Dendritic cell treated with granulocyte-macrophage colony-stimulating factor and Interleukin-4, amounts not matched to agents 40 ng/mL and 50 ng/mL, for 4 days (primary cell): ENCODE measurements at regions not wholly inside any gene's neighbourhood (a gene's known extent, or its start where the extent isn't known, plus 50 kb on each side); places are given as distances from the start of the nearest gene placed in this dataset.

Experiments used
- H3K27ac Mint-ChIP-seq: one replicate; pipeline ENCODE4 v1.8.0; 2022; ENCODE audit warnings: mild to moderate bottlenecking, mixed read lengths
- H3K27me3 Mint-ChIP-seq: one replicate; pipeline ENCODE4 v1.8.0; 2022; ENCODE audit warnings: mild to moderate bottlenecking, mixed read lengths
- H3K36me3 Mint-ChIP-seq: one replicate; pipeline ENCODE4 v1.8.0; 2022; ENCODE audit warnings: low read depth, mixed read lengths
- H3K4me1 Mint-ChIP-seq: one replicate; pipeline ENCODE4 v1.8.0; 2022; ENCODE audit warnings: low read depth, mixed read lengths
- H3K4me3 Mint-ChIP-seq: one replicate; pipeline ENCODE4 v1.8.0; 2022; ENCODE audit warnings: mild to moderate bottlenecking, moderate library complexity, mixed read lengths
- H3K9me3 Mint-ChIP-seq: one replicate; pipeline ENCODE4 v1.8.0; 2022; ENCODE audit warnings: mixed read lengths
- intact Hi-C: fragments of 100-400 bp; cut with micrococcal nuclease; formaldehyde crosslinking; loops from one replicate; pipeline ENCODE4 v1.15.0; 2022

- Mint-ChIP-seq H3K27me3 (no peaks in the 10 kb centered on the region), H3K4me1 (no peaks in the 10 kb centered on the region), H3K9me3 (peaks cover 4% of the 10 kb centered on the region), H3K27ac (no peak overlapping the region), H3K36me3 (no peaks in the 10 kb centered on the region), H3K4me3 (no peak overlapping the region)
- intact Hi-C loops: no loop called here
These were observed 70.6 kb downstream of the RSL24D1 start for GRCh38 chr15:55126111-55126510.

- Mint-ChIP-seq H3K36me3 (no peaks in the 10 kb centered on the region), H3K9me3 (no peaks in the 10 kb centered on the region), H3K4me1 (no peaks in the 10 kb centered on the region), H3K27me3 (no peaks in the 10 kb centered on the region), H3K27ac (no peak overlapping the region), H3K4me3 (no peak overlapping the region)
- intact Hi-C loops: no loop called here
These were observed 72.1 kb downstream of the RSL24D1 start for GRCh38 chr15:55124616-55125015.

GRCh38 chr15:55118344-55118870, 78.3 kb downstream of the RSL24D1 start:
- H3K27ac Mint-ChIP-seq: no peak overlapping the region
- H3K27me3 Mint-ChIP-seq: no peaks in the 10 kb centered on the region
- H3K4me1 Mint-ChIP-seq: no peaks in the 10 kb centered on the region
- intact Hi-C loops: loop anchor here (10.0 kb wide), 1 partner anchor 844 kb away; no protein-coding TSS in a partner anchor
- H3K36me3 Mint-ChIP-seq: no peaks in the 10 kb centered on the region
- no peak overlapping the region for H3K4me3 Mint-ChIP-seq
- H3K9me3 Mint-ChIP-seq: no peaks in the 10 kb centered on the region

- Mint-ChIP-seq H3K4me1 (no peaks in the 10 kb centered on the region), H3K27ac (no peak overlapping the region), H3K4me3 (no peak overlapping the region), H3K36me3 (no peaks in the 10 kb centered on the region), H3K27me3 (no peaks in the 10 kb centered on the region), H3K9me3 (no peaks in the 10 kb centered on the region)
- intact Hi-C loops: loop anchor here (10.0 kb wide), 1 partner anchor 842 kb away; no protein-coding TSS in a partner anchor
These were observed 80.1 kb downstream of the RSL24D1 start for GRCh38 chr15:55116636-55117035.

DNA sequence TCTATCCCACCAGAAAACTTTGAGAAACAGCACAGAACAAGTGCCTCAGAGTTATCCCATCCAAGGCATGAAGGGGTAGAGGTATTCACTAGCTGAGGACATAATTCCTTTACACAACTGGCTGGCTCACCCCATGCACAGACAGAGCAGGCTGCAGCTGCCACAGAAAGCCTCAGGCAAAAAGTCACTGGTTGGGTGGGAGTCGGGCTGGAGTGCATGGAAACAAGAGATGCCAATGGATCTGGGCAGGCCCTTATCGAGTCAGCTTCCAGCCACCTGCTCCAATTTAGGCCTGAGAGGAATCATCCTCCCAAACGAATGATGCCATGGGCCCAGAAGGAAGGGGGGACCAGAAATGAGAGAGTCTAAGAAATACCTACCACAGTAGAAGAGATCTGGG, 83.0 kb downstream of the RSL24D1 start:
- intact Hi-C loops: loop anchor here (10.0 kb wide), 1 partner anchor 839 kb away; no protein-coding TSS in a partner anchor

DNA sequence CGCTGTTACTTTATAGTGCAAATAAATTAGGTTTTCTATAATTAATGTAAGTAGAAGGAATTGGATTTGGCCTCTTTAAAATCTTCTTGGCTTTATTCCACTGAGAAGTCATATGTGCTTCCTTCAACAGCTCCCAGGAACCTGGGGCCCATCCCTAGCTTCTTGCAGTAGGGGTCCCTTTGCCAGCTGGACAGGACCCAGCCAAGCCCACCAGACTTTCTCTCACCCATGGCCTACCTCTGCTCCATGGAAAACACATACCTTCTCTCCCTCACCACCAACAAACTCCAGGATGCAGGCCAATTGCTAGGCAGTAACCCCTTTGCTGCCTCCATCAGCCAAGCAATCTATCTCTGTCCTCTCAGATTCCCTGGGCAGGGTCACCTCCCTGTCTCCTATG, 84.0 kb downstream of the RSL24D1 start:
- no peak overlapping the region for H3K4me3 Mint-ChIP-seq
- H3K9me3 Mint-ChIP-seq: no peaks in the 10 kb centered on the region
- intact Hi-C loops: loop anchor here (10.0 kb wide), 1 partner anchor 838 kb away; no protein-coding TSS in a partner anchor
- no peak overlapping the region for H3K27ac Mint-ChIP-seq
- peaks cover 14% of the 10 kb centered on the region for H3K4me1 Mint-ChIP-seq
- H3K36me3 Mint-ChIP-seq: no peaks in the 10 kb centered on the region
- no peaks in the 10 kb centered on the region for H3K27me3 Mint-ChIP-seq

More for the DNA sequence above, 83.0 kb downstream of the RSL24D1 start:
- H3K36me3 Mint-ChIP-seq: no peaks in the 10 kb centered on the region
- H3K27ac Mint-ChIP-seq: no peak overlapping the region
- H3K9me3 Mint-ChIP-seq: no peaks in the 10 kb centered on the region
- H3K27me3 Mint-ChIP-seq: no peaks in the 10 kb centered on the region
- peaks cover 6% of the 10 kb centered on the region for H3K4me1 Mint-ChIP-seq
- no peak overlapping the region for H3K4me3 Mint-ChIP-seq

DNA sequence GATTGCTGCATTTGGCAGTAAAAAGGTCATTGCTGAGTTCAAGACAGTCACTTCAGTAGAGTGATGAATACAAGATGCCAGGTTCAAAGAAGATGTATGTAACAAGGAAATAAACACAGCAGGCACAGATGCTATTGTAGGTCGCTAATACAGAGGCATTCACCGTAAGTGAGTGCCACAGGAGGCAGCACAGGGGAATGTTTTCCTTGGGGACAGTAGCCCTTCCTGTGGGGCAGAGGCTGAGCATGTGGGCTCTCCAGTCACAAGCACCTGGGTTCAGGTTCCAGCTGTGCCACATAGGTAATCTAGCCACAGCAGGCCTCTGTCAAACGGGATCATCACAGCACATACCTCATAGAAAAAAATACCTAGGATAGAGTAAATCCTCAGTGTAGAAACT, 86.3 kb downstream of the RSL24D1 start:
- Mint-ChIP-seq H3K4me1 (peaks cover 24% of the 10 kb centered on the region), H3K36me3 (no peaks in the 10 kb centered on the region), H3K9me3 (peaks cover 15% of the 10 kb centered on the region), H3K4me3 (no peak overlapping the region), H3K27ac (no peak overlapping the region), H3K27me3 (no peaks in the 10 kb centered on the region)
- intact Hi-C loops: loop anchor here (10.0 kb wide), 1 partner anchor 836 kb away; no protein-coding TSS in a partner anchor

GRCh38 chr15:55108858-55109518, 87.8 kb downstream of the RSL24D1 start:
- Mint-ChIP-seq H3K9me3 (peaks cover 16% of the 10 kb centered on the region), H3K4me1 (peaks cover 24% of the 10 kb centered on the region), H3K36me3 (no peaks in the 10 kb centered on the region), H3K27ac (no peak overlapping the region), H3K27me3 (no peaks in the 10 kb centered on the region), H3K4me3 (no peak overlapping the region)
- intact Hi-C loops: loop anchor here (2.0 to 10.0 kb wide), 3 partner anchors 304 to 1026 kb away; no protein-coding TSS in a partner anchor

- intact Hi-C loops: loop anchor here (2.0 to 10.0 kb wide), 3 partner anchors 304 to 1026 kb away; no protein-coding TSS in a partner anchor
- Mint-ChIP-seq H3K36me3 (no peaks in the 10 kb centered on the region), H3K27ac (no peak overlapping the region)
These were observed 88.3 kb downstream of the RSL24D1 start for GRCh38 chr15:55108448-55108847.

GRCh38 chr15:55106155-55106554, 90.6 kb downstream of the RSL24D1 start:
- Mint-ChIP-seq H3K36me3 (no peaks in the 10 kb centered on the region), H3K27me3 (no peaks in the 10 kb centered on the region), H3K4me3 (no peak overlapping the region), H3K4me1 (peaks cover 24% of the 10 kb centered on the region), H3K9me3 (peaks cover 16% of the 10 kb centered on the region), H3K27ac (no peak overlapping the region)
- intact Hi-C loops: loop anchor here (10.0 kb wide), 2 partner anchors 301 to 601 kb away; no protein-coding TSS in a partner anchor

More at GRCh38 chr15:55108448-55108847, 88.3 kb downstream of the RSL24D1 start:
- peaks cover 24% of the 10 kb centered on the region for H3K4me1 Mint-ChIP-seq
- H3K9me3 Mint-ChIP-seq: peaks cover 16% of the 10 kb centered on the region
- no peak overlapping the region for H3K4me3 Mint-ChIP-seq
- H3K27me3 Mint-ChIP-seq: no peaks in the 10 kb centered on the region

DNA sequence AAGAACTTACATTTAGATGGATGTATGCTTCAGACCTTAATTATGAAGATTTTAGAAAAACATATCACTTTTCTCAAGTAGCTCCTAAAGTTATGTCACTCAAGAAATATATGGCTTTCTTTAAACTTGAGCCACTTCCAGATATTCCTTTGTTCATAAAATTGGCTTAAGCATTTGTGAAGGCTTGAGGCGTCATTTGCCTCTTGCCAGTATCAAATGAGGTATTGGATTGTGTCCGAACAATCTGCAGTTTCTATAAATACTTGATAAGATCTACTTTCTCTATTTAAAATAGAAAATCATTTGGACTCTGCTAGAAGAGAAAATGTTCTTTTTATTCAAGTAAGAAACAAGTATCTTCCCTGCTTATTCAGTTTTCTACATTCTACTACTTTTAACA, 102.6 kb downstream of the RSL24D1 start:
- no peaks in the 10 kb centered on the region for H3K36me3 Mint-ChIP-seq
- no peaks in the 10 kb centered on the region for H3K4me1 Mint-ChIP-seq
- H3K4me3 Mint-ChIP-seq: no peak overlapping the region
- no peaks in the 10 kb centered on the region for H3K9me3 Mint-ChIP-seq
- intact Hi-C loops: no loop called here
- H3K27me3 Mint-ChIP-seq: no peaks in the 10 kb centered on the region
- H3K27ac Mint-ChIP-seq: no peak overlapping the region

GRCh38 chr15:55088207-55088606, 108.5 kb downstream of the RSL24D1 start:
- Mint-ChIP-seq H3K27ac (no peak overlapping the region), H3K9me3 (peaks cover 9% of the 10 kb centered on the region), H3K36me3 (no peaks in the 10 kb centered on the region), H3K27me3 (no peaks in the 10 kb centered on the region), H3K4me1 (no peaks in the 10 kb centered on the region), H3K4me3 (no peak overlapping the region)
- intact Hi-C loops: no loop called here

DNA sequence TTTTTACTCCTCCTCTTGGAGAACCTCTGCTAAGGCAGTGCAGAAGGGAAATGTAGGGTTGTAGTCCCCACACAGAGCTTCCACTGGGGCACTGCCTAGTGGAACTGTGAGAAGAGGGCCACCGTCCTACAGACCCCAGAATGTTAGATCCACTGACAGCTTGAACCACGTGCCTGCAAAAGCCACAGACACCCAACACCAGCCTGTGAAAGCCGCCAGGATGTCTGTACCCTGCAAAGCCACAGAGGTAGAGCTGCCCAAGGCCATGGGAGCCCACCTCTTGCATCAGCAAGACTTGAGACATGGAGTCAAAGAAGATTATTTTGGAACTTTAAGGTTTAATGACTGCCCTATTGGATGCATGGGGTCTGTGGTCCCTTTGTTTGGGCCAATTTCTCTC, 112.1 kb downstream of the RSL24D1 start:
- Mint-ChIP-seq H3K27me3 (no peaks in the 10 kb centered on the region), H3K9me3 (peaks cover 9% of the 10 kb centered on the region), H3K36me3 (no peaks in the 10 kb centered on the region), H3K27ac (no peak overlapping the region), H3K4me1 (no peaks in the 10 kb centered on the region), H3K4me3 (no peak overlapping the region)
- intact Hi-C loops: no loop called here

DNA sequence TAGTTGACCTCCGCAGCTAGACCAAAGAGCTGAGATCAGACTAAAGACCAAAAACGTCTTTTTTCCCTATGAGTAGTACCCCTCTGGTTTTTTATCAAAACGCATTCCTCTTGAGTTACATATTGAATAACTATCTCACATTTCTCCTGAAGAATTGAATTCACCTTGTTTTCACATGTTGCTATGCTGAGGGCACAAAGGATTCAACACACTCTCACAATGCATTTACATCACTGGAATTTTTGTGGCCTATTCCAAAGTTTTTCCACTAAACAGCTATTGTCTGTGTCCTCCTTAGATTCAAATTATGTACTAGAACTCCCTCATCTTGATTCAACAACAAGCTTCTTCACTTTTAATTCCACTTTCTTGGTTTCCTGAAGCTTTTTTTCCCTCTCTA, 112.5 kb downstream of the RSL24D1 start:
- H3K4me3 Mint-ChIP-seq: no peak overlapping the region
- no peaks in the 10 kb centered on the region for H3K4me1 Mint-ChIP-seq
- no peaks in the 10 kb centered on the region for H3K36me3 Mint-ChIP-seq
- peaks cover 11% of the 10 kb centered on the region for H3K9me3 Mint-ChIP-seq
- intact Hi-C loops: no loop called here
- no peak overlapping the region for H3K27ac Mint-ChIP-seq
- no peaks in the 10 kb centered on the region for H3K27me3 Mint-ChIP-seq
